ENCODE measurements at regions not wholly inside any gene's neighbourhood (a gene's known extent, or its start where the extent isn't known, plus 50 kb on each side); places are given as distances from the start of the nearest gene placed in this dataset.

DNA sequence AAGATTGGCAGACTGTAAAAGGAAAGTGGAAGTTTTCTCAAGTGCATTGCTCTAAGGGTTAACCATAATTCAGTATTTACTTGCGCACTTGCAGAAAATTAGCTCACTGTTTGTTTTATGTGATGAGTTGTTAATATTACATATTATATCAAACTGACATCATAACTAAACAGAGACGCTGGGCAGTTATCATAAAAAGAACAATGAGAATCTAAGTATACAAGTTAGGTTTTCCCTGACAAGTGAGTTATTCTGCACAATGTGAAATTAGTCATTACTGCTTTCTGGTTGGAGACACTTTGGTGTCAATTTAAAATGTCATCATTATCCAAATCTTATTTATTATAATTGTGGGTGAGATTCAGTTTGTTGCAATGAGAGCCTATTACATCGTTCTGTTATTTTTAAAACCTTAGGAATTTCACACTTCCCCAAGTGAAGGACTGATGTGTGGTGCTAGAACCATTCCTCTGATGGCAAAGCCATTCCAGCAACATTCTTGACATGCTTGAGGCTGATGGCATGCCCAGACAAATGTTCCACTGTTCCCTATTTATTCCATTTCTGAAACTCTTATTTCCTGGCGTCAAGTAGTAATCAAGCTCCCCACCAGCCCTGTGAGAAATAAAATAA, 90.1 kb upstream of the FLRT2 start:
- TF ChIP-seq POLR2AphosphoS5 (IDR thresholded peaks at IDR 0.05; ENCODE audit: low read depth, low read length) (no peak), TAF1 (IDR thresholded peaks at IDR 0.05; ENCODE audit: borderline replicate concordance, low read depth, low read length) (no peak)
